SIG-M5 treated with dmso at 0.1 percent for 504 hours (cell line): ENCODE measurements at regions not wholly inside any gene's neighbourhood (a gene's known extent, or its start where the extent isn't known, plus 50 kb on each side); places are given as distances from the start of the nearest gene placed in this dataset.

ENCODE experiments used
- DNase-seq: peaks from one replicate; lab custom pipeline; 2025; ENCODE audit not compliant: unreplicated experiment; lab: John Stamatoyannopoulos, UW

DNA sequence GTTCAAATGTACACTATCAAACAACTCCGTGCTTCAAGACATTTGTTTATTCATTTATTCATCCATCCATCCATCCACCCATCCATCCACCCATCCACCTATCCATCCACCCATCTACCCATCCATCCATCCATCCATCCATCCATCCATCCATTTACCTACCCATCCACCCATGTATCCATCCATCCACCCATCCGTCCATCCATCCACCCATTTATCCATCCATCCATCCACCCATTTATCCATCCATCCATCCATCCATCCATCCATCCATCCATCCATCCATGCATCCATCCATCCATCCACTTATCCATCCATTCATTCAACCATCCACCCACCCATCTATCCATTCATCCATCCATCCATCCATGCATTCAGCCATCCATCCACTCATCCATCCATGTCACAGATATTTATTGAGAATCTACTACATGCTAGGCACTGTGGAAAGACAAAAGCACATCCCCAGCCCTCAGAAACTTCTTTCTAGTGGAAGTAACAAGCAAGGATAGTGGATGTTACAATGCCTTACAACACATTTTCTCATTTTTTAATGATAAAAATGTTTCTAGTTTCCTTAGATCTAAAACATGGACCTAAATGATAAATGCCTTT is 237.6 kb downstream of the ZNF536 start:
- no peak for DNase-seq

DNA sequence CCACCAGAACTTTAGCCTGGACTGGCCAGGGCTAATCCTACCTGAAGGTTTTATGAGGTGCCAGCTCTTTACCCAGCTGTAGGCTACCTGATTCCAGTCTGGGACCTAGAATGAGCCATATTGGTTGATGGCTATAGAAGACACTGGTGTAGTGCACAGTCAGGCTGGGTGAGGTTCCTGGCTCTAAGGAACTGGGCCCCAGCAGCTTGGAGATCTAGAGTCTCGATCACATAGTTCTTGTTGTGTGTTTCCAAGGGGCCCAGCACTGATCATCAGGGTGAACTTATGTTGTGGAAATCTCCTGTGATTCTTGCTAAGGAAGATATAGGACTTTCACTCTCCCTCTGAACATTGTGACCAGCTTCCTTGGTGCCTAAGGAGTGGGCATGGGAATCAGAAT is 236.3 kb downstream of the ZNF536 start:
- DNase-seq, result no peak
